Neuronal stem cell (in vitro differentiated cells): ENCODE measurements at regions not wholly inside any gene's neighbourhood (a gene's known extent, or its start where the extent isn't known, plus 50 kb on each side); places are given as distances from the start of the nearest gene placed in this dataset.

ENCODE experiments used
- DNase-seq: peaks from one replicate; pipeline ENCODE4 v3.0.0-alpha.2; 2013; ENCODE audit warnings: low spot score
- H2AFZ ChIP-seq: one replicate; pipeline ENCODE4 v1.6.1; 2013; ENCODE audit warnings: mild to moderate bottlenecking, low read length, inconsistent platforms
- H2AK5ac ChIP-seq: 2 replicates; pipeline ENCODE4 v1.6.1; 2013; ENCODE audit warnings: low read depth, mild to moderate bottlenecking, inconsistent platforms, low read length, moderate library complexity, mixed read lengths
- H2BK120ac ChIP-seq: 2 replicates; pipeline ENCODE4 v1.6.1; 2013; ENCODE audit warnings: low read depth, mild to moderate bottlenecking, inconsistent platforms, low read length, moderate library complexity, mixed read lengths
- H2BK12ac ChIP-seq: one replicate; pipeline ENCODE4 v1.6.1; 2013; ENCODE audit warnings: low read length, inconsistent platforms
- H2BK15ac ChIP-seq: 2 replicates; pipeline ENCODE4 v1.6.1; 2013; ENCODE audit warnings: mild to moderate bottlenecking, low read length, inconsistent platforms, mixed read lengths
- H2BK5ac ChIP-seq: one replicate; pipeline ENCODE4 v1.6.1; 2013; ENCODE audit warnings: inconsistent platforms, mild to moderate bottlenecking, low read length, moderate library complexity
- H3K14ac ChIP-seq: one replicate; pipeline ENCODE4 v1.6.1; 2013; ENCODE audit warnings: low read length, inconsistent platforms
- H3K18ac ChIP-seq: 2 replicates; pipeline ENCODE4 v1.6.1; 2013; ENCODE audit warnings: low read length, inconsistent platforms
- H3K23ac ChIP-seq: 2 replicates; pipeline ENCODE4 v1.6.1; 2013; ENCODE audit warnings: low read depth, mild to moderate bottlenecking, mixed read lengths, low read length, inconsistent platforms; ENCODE audit not compliant: poor library complexity
- H3K27ac ChIP-seq: replicated peaks from 3 replicates; pipeline ENCODE4 v1.5.1; 2013; ENCODE audit warnings: low read length, inconsistent platforms
- H3K27me3 ChIP-seq, 3 experiments: 2 replicates each; pipeline ENCODE4 v1.6.1; 2013; ENCODE audit warnings: low read length in 3 of 3, mild to moderate bottlenecking in 2 of 3, inconsistent platforms in 1 of 3, low read depth in 1 of 3, mixed read lengths in 1 of 3, moderate library complexity in 1 of 3; ENCODE audit not compliant: control insufficient read depth in 3 of 3, insufficient read depth in 3 of 3
- H3K36me3 ChIP-seq, 2 donors: replicated peaks in 1 of 2; 2 replicates each; pipeline ENCODE4 v1.6.1; 2013; ENCODE audit warnings: low read length in 2 of 2; ENCODE audit not compliant: control insufficient read depth in 2 of 2, insufficient read depth in 2 of 2
- H3K4ac ChIP-seq: 2 replicates; pipeline ENCODE4 v1.6.1; 2013; ENCODE audit warnings: inconsistent platforms, mild to moderate bottlenecking, low read length, moderate library complexity
- H3K4me1 ChIP-seq, 2 donors: 1 replicate in 1 of 2; 2 replicates in 1 of 2; pipeline ENCODE4 v1.6.1; 2013; ENCODE audit warnings: low read length in 2 of 2, low read depth in 1 of 2; ENCODE audit not compliant: control insufficient read depth in 2 of 2, insufficient read depth in 1 of 2
- H3K4me2 ChIP-seq: one replicate; pipeline ENCODE4 v1.6.1; 2013; ENCODE audit warnings: mild to moderate bottlenecking, low read length, inconsistent platforms; ENCODE audit not compliant: insufficient read depth, poor library complexity, severe bottlenecking
- H3K4me3 ChIP-seq, 2 donors: 2 replicates each; pipeline ENCODE4 v1.5.1; 2013; ENCODE audit warnings: low read length in 2 of 2, mild to moderate bottlenecking in 2 of 2, inconsistent platforms in 1 of 2, moderate library complexity in 1 of 2
- H3K79me1 ChIP-seq: one replicate; pipeline ENCODE4 v1.6.1; 2013; ENCODE audit warnings: low read depth, mild to moderate bottlenecking, inconsistent platforms, low read length, moderate library complexity
- H3K9ac ChIP-seq: one replicate; pipeline ENCODE4 v1.6.1; 2013; ENCODE audit warnings: mild to moderate bottlenecking, low read depth, low read length, inconsistent platforms; ENCODE audit not compliant: poor library complexity
- H3K9me3 ChIP-seq, 2 donors: replicated peaks in 1 of 2; 2 replicates each; pipeline versions ENCODE3 to v1.6.1; 2013; ENCODE audit warnings: low read length in 2 of 2, mild to moderate bottlenecking in 2 of 2, inconsistent platforms in 1 of 2, low read depth in 1 of 2, mixed read lengths in 1 of 2, moderate library complexity in 1 of 2; ENCODE audit not compliant: control insufficient read depth in 2 of 2, insufficient read depth in 1 of 2
- H4K8ac ChIP-seq: one replicate; pipeline ENCODE4 v1.6.1; 2013; ENCODE audit warnings: low read depth, mild to moderate bottlenecking, inconsistent platforms, low read length, moderate library complexity
- H4K91ac ChIP-seq: one replicate; pipeline ENCODE4 v1.6.1; 2013; ENCODE audit warnings: low read length, low read depth, mild to moderate bottlenecking, inconsistent platforms; ENCODE audit not compliant: poor library complexity
- WGBS, 2 donors: extraction: QIAGEN DNeasy Blood & Tissue Kit; methylation state at CpG; one replicate each; pipeline ENCODE4 v1.1.7; 2013; ENCODE audit warnings: missing lambda C conversion rate in 2 of 2, mixed read lengths in 1 of 2; ENCODE audit not compliant: insufficient read length in 2 of 2, insufficient replicate concordance in 1 of 2; ENCODE audit errors: extremely low coverage in 2 of 2; 5-methylcytosine and 5-hydroxymethylcytosine counted together

DNA sequence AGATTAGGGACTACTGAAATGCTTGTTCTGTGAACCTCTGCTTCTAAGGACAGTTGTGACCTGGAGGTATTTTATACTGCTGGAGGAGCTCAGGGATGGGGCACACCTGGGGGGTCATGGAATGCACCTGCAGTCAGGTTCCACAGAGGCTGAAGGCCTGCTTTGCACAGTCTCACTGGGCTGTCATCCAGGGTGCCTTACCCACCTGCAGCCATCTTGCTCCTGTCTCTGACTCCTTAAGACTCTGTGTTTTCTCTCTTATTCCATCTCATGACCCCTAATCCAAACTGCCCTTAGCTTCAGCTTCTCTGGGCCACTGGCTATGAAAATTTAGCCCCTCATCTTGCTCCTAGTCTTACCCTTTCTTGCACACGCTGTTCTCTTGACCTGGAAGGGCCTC lies 127.0 kb upstream of the SNX19 start:
- Histone ChIP-seq H3K14ac (no peak overlapping the region), H3K23ac (no peak overlapping the region), H3K27me3 (no peaks in the 10 kb centered on the region), H3K9me3 (no peaks in the 10 kb centered on the region), H2BK15ac (no peak overlapping the region), H2BK12ac (no peak overlapping the region), H2BK120ac (no peak overlapping the region), H3K4ac (no peak overlapping the region), H3K9ac (no peak overlapping the region), H4K8ac (no peak overlapping the region), H3K4me1 (no peaks in the 10 kb centered on the region), H3K4me3 (no peak overlapping the region), H3K27ac (no peak overlapping the region), H3K18ac (no peak overlapping the region), H2BK5ac (no peak overlapping the region), H3K36me3 (no peaks in the 10 kb centered on the region), H3K79me1 (no peaks in the 10 kb centered on the region), H2AFZ (no peak overlapping the region), H3K4me2 (no peak overlapping the region), H4K91ac (no peak overlapping the region), H2AK5ac (no peak overlapping the region)
- no peak for DNase-seq
- WGBS, 2 donors: no CpG with 5 or more reads among the region's 1 CpG

DNA sequence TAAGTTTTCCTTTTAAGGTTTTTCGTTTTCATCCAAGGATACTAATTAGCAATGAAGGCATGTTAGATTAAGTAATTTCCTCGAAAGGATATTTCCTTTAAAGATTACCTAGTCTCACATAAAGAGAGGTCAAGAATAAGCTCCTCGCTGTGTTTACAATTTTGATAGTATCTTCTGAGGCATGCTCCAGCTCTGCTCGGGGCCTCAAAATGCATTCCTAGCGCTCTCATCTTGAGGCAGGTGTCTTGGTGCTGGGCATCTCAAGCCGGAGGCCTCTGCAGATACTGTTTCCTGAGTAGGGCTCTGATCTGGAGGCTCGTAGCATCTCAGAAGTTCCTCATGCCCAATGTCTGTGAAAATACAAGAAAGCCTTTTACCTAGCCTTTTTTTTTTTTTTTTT lies 128.6 kb upstream of the SNX19 start:
- Histone ChIP-seq H3K4me1 (no peaks in the 10 kb centered on the region), H3K4me2 (no peak overlapping the region), H2AFZ (no peak overlapping the region), H3K23ac (no peak overlapping the region), H2BK12ac (no peak overlapping the region), H3K4me3 (no peak overlapping the region), H2BK5ac (no peak overlapping the region), H2BK120ac (no peak overlapping the region), H3K36me3 (no peaks in the 10 kb centered on the region), H4K8ac (no peak overlapping the region), H3K27me3 (no peaks in the 10 kb centered on the region), H3K4ac (no peak overlapping the region), H3K79me1 (no peaks in the 10 kb centered on the region), H4K91ac (no peak overlapping the region), H3K27ac (no peak overlapping the region), H3K9me3 (no peaks in the 10 kb centered on the region), H2BK15ac (no peak overlapping the region), H3K14ac (no peak overlapping the region), H3K18ac (no peak overlapping the region), H3K9ac (no peak overlapping the region), H2AK5ac (no peak overlapping the region)
- no CpG with 5 or more reads among the region's 7 CpGs for WGBS, 2 donors
- DNase-seq: no peak

DNA sequence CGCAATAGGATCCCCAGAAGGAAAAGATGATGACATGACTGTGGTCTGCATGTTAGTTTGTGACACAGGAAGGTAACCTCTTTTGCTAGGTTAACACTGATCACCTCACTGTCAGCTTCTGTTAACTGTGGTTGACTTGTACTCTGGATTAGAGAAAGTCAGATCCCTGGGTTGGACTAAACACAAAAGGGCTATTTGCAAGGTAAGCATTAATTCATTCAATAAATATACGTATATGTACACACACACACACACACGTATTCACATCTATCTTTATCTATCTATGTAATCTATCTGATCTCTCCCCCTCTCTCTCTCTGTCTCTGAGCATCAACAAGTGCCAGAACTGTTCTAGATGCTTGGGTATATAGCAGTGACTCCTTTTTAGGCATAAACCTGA lies 136.1 kb upstream of the SNX19 start:
- H3K4me3 ChIP-seq: no peak overlapping the region
- no peak overlapping the region for H3K23ac ChIP-seq
- H3K36me3 ChIP-seq: no peaks in the 10 kb centered on the region
- H2BK120ac ChIP-seq: no peak overlapping the region
- H3K4me1 ChIP-seq: peaks cover 0 to 3% of the 10 kb centered on the region in 2 donors
- H3K27ac ChIP-seq: no peak overlapping the region
- H2BK15ac ChIP-seq: no peak overlapping the region
- H2AK5ac ChIP-seq: no peak overlapping the region
- no peak overlapping the region for H4K8ac ChIP-seq
- no peak overlapping the region for H3K4ac ChIP-seq
- no peaks in the 10 kb centered on the region for H3K79me1 ChIP-seq
- H2BK5ac ChIP-seq: no peak overlapping the region
- H2BK12ac ChIP-seq: no peak overlapping the region
- H4K91ac ChIP-seq: no peak overlapping the region
- DNase-seq: no peak
- H3K9ac ChIP-seq: no peak overlapping the region
- no peak overlapping the region for H3K14ac ChIP-seq
- no peak overlapping the region for H3K4me2 ChIP-seq
- H3K27me3 ChIP-seq: peaks cover 0 to 4% (median 0%) of the 10 kb centered on the region in 3 experiments
- H2AFZ ChIP-seq: no peak overlapping the region
- H3K18ac ChIP-seq: no peak overlapping the region
- no peaks in the 10 kb centered on the region for H3K9me3 ChIP-seq
- no CpG with 5 or more reads among the region's 3 CpGs for WGBS, 2 donors

DNA sequence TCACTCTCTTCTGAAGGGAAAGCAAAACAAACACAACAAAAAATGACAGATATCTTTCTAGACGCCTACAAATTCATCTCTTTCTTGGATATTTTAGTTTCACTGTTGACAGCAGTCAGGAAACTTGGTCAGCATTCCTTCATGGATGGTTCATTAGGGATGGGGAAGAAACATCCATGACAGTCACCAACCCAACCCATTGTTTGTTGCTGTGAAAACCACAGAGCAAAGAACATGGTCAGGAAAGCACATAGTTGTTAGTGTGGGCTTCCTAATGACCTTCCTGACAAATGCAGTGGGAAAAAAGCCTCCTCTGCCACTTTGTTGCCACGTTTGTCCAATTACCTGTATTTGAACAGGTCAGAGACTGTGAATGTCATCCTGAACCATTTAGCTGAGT lies 139.8 kb upstream of the SNX19 start:
- H3K79me1 ChIP-seq: no peaks in the 10 kb centered on the region
- H3K4me2 ChIP-seq: no peak overlapping the region
- H3K18ac ChIP-seq: no peak overlapping the region
- WGBS, 2 donors: no CpG with 5 or more reads among the region's 2 CpGs
- no peak overlapping the region for H3K14ac ChIP-seq
- no peak overlapping the region for H3K9ac ChIP-seq
- H3K23ac ChIP-seq: no peak overlapping the region
- H3K9me3 ChIP-seq: no peaks in the 10 kb centered on the region
- H2BK12ac ChIP-seq: no peak overlapping the region
- no peaks in the 10 kb centered on the region for H3K36me3 ChIP-seq
- H3K4me3 ChIP-seq: no peak overlapping the region
- no peak overlapping the region for H2BK15ac ChIP-seq
- no peak overlapping the region for H2BK5ac ChIP-seq
- H4K91ac ChIP-seq: no peak overlapping the region
- no peak overlapping the region for H2AFZ ChIP-seq
- H4K8ac ChIP-seq: no peak overlapping the region
- DNase-seq: no peak
- H3K27me3 ChIP-seq: peaks cover 0 to 4% (median 0%) of the 10 kb centered on the region in 3 experiments
- H3K4ac ChIP-seq: no peak overlapping the region
- H3K4me1 ChIP-seq: peaks cover 0 to 3% of the 10 kb centered on the region in 2 donors
- H3K27ac ChIP-seq: no peak overlapping the region
- no peak overlapping the region for H2BK120ac ChIP-seq
- H2AK5ac ChIP-seq: no peak overlapping the region
